H9 (cell line): ENCODE measurements at regions not wholly inside any gene's neighbourhood (a gene's known extent, or its start where the extent isn't known, plus 50 kb on each side); places are given as distances from the start of the nearest gene placed in this dataset.

Experiments
- DNase-seq: peaks from one replicate; pipeline ENCODE4 v3.0.0-alpha.2; 2017
- H2AFZ ChIP-seq: one replicate; pipeline ENCODE4 v1.6.1; 2013; ENCODE audit warnings: mild to moderate bottlenecking, low read length, control low read depth, moderate library complexity
- H2AK5ac ChIP-seq: 2 replicates; pipeline ENCODE4 v1.6.1; 2013; ENCODE audit warnings: low read length, control low read depth, mixed read lengths; ENCODE audit not compliant: insufficient read length
- H2BK120ac ChIP-seq: one replicate; pipeline ENCODE4 v1.6.1; 2013; ENCODE audit warnings: low read depth, mild to moderate bottlenecking, low read length, control low read depth, inconsistent platforms; ENCODE audit not compliant: poor library complexity, severe bottlenecking
- H2BK12ac ChIP-seq: 2 replicates; pipeline ENCODE4 v1.6.1; 2013; ENCODE audit warnings: low read length, control low read depth, mixed read lengths, low read depth; ENCODE audit not compliant: insufficient read length
- H2BK15ac ChIP-seq: 2 replicates; pipeline ENCODE4 v1.6.1; 2013; ENCODE audit warnings: low read depth, low read length, control low read depth
- H2BK20ac ChIP-seq: one replicate; pipeline ENCODE4 v1.6.1; 2013; ENCODE audit warnings: low read depth, mild to moderate bottlenecking, low read length, control low read depth, inconsistent platforms; ENCODE audit not compliant: poor library complexity, severe bottlenecking
- H2BK5ac ChIP-seq: 2 replicates; pipeline ENCODE4 v1.6.1; 2013; ENCODE audit warnings: low read length, control low read depth, mixed read lengths; ENCODE audit not compliant: insufficient read length
- H3K14ac ChIP-seq: 2 replicates; pipeline ENCODE4 v1.6.1; 2013; ENCODE audit warnings: low read length, control low read depth; ENCODE audit not compliant: insufficient read depth
- H3K18ac ChIP-seq: 2 replicates; pipeline ENCODE4 v1.6.1; 2013; ENCODE audit warnings: low read depth, mild to moderate bottlenecking, mixed read lengths, low read length, control low read depth; ENCODE audit not compliant: insufficient read length
- H3K23ac ChIP-seq: 2 replicates; pipeline ENCODE4 v1.6.1; 2013; ENCODE audit warnings: low read length, control low read depth, mixed read lengths, low read depth; ENCODE audit not compliant: insufficient read length
- H3K23me2 ChIP-seq: 2 replicates; pipeline ENCODE4 v1.6.1; 2013; ENCODE audit warnings: low read depth, mild to moderate bottlenecking, mixed read lengths, low read length, control low read depth; ENCODE audit not compliant: insufficient read length, poor library complexity, severe bottlenecking
- H3K27ac ChIP-seq: 2 replicates; pipeline ENCODE4 v1.5.1; 2013; ENCODE audit warnings: low read length, control low read depth, mixed read lengths, low read depth; ENCODE audit not compliant: insufficient read length
- H3K27me3 ChIP-seq: 2 replicates; pipeline ENCODE4 v1.6.1; 2013; ENCODE audit warnings: low read length, control low read depth, inconsistent platforms; ENCODE audit not compliant: insufficient read depth
- H3K4ac ChIP-seq: 2 replicates; pipeline ENCODE4 v1.6.1; 2013; ENCODE audit warnings: low read depth, mild to moderate bottlenecking, control low read depth, inconsistent platforms, low read length, moderate library complexity
- H3K4me1 ChIP-seq: 2 replicates; pipeline ENCODE4 v1.6.1; 2013; ENCODE audit warnings: low read length, control low read depth, inconsistent platforms; ENCODE audit not compliant: insufficient read depth
- H3K4me2 ChIP-seq: 2 replicates; pipeline ENCODE4 v1.6.1; 2013; ENCODE audit warnings: low read length, control low read depth, mixed read lengths; ENCODE audit not compliant: insufficient read length, insufficient read depth
- H3K56ac ChIP-seq: 2 replicates; pipeline ENCODE4 v1.6.1; 2013; ENCODE audit warnings: low read depth, mild to moderate bottlenecking, mixed read lengths, low read length, control low read depth; ENCODE audit not compliant: insufficient read length
- H3K79me1 ChIP-seq: 2 replicates; pipeline ENCODE4 v1.6.1; 2013; ENCODE audit warnings: low read depth, mild to moderate bottlenecking, moderate library complexity, low read length, control low read depth, inconsistent platforms; ENCODE audit not compliant: insufficient read depth, poor library complexity, severe bottlenecking
- H3K79me2 ChIP-seq: 2 replicates; pipeline ENCODE4 v1.6.1; 2013; ENCODE audit warnings: low read length, control low read depth, inconsistent platforms; ENCODE audit not compliant: insufficient read depth
- H3K9ac ChIP-seq: 2 replicates; pipeline ENCODE4 v1.6.1; 2013; ENCODE audit warnings: low read length, control low read depth, mixed read lengths; ENCODE audit not compliant: insufficient read length; ENCODE audit errors: extremely low read depth
- H3K9me3 ChIP-seq: one replicate; pipeline ENCODE4 v1.6.1; 2013; ENCODE audit warnings: low read depth, low read length, inconsistent platforms; ENCODE audit not compliant: control insufficient read depth
- H3T11ph ChIP-seq: one replicate; pipeline ENCODE4 v1.6.1; 2013; ENCODE audit warnings: mild to moderate bottlenecking, low read length, control low read depth, inconsistent platforms
- H4K20me1 ChIP-seq: one replicate; pipeline ENCODE4 v1.6.1; 2013; ENCODE audit not compliant: control insufficient read depth, insufficient read length, insufficient read depth
- H4K5ac ChIP-seq: 2 replicates; pipeline ENCODE4 v1.6.1; 2013; ENCODE audit warnings: low read depth, mild to moderate bottlenecking, mixed read lengths, low read length, control low read depth; ENCODE audit not compliant: insufficient read length
- H4K8ac ChIP-seq: replicated peaks from 2 replicates; pipeline ENCODE4 v1.6.1; 2013; ENCODE audit warnings: low read length, control low read depth, mixed read lengths, low read depth; ENCODE audit not compliant: insufficient read length
- H4K91ac ChIP-seq: 2 replicates; pipeline ENCODE4 v1.6.1; 2013; ENCODE audit warnings: low read depth, mild to moderate bottlenecking, moderate library complexity, mixed read lengths, low read length, control low read depth; ENCODE audit not compliant: insufficient read length
- H3K27ac Mint-ChIP-seq, 3 experiments: 2 replicates in 2 of 3; 3 replicates in 1 of 3; pipeline ENCODE4 v1.8.0; 2020 to 2021; ENCODE audit warnings: mixed read lengths in 3 of 3, mild to moderate bottlenecking in 1 of 3, moderate library complexity in 1 of 3
- H3K27me3 Mint-ChIP-seq: 2 replicates; pipeline ENCODE4 v1.8.0; 2021; ENCODE audit warnings: low read depth, mild to moderate bottlenecking, moderate library complexity, mixed read lengths
- H3K36me3 Mint-ChIP-seq, 3 experiments: 2 replicates in 2 of 3; 3 replicates in 1 of 3; pipeline ENCODE4 v1.8.0; 2020 to 2021; ENCODE audit warnings: low read depth in 3 of 3, mixed read lengths in 3 of 3; ENCODE audit not compliant: insufficient read depth in 1 of 3
- H3K4me1 Mint-ChIP-seq, 2 experiments: 2 replicates each; pipeline ENCODE4 v1.8.0; 2020; ENCODE audit warnings: mixed read lengths in 2 of 2
- H3K4me3 Mint-ChIP-seq, 2 experiments: 2 replicates in 1 of 2; 3 replicates in 1 of 2; pipeline ENCODE4 v1.8.0; 2020 to 2021; ENCODE audit warnings: mild to moderate bottlenecking in 2 of 2, mixed read lengths in 2 of 2, moderate library complexity in 1 of 2
- H3K9me3 Mint-ChIP-seq, 2 experiments: 2 replicates in 1 of 2; 3 replicates in 1 of 2; pipeline ENCODE4 v1.8.0; 2020; ENCODE audit warnings: mild to moderate bottlenecking in 2 of 2, mixed read lengths in 2 of 2, moderate library complexity in 1 of 2
- CTCF ChIP-seq: fragments of 200-600 bp; sonication (generic); conservative IDR thresholded peaks from 3 replicates; pipeline ENCODE4 v1.8.0; 2021; ENCODE audit warnings: antibody characterized with exemption, mild to moderate bottlenecking
- WGBS: extraction: QIAGEN DNeasy Blood & Tissue Kit; methylation state at CpG from one replicate; pipeline ENCODE4 v1.1.7; 2013; ENCODE audit warnings: missing lambda C conversion rate, low lambda C conversion rate, mixed read lengths; ENCODE audit not compliant: insufficient read length; ENCODE audit errors: extremely low coverage; 5-methylcytosine and 5-hydroxymethylcytosine counted together

- Histone ChIP-seq H3K4me1 (no peaks in the 10 kb centered on the region), H2AK5ac (no peak overlapping the region), H4K5ac (no peak overlapping the region), H2BK120ac (no peak overlapping the region), H4K8ac (no peak overlapping the region), H2BK5ac (no peak overlapping the region), H4K20me1 (no peaks in the 10 kb centered on the region), H3K9ac (no peak overlapping the region), H3K23ac (no peak overlapping the region), H3K4me2 (no peak overlapping the region), H3K4ac (no peak overlapping the region), H4K91ac (no peak overlapping the region), H3K56ac (no peak overlapping the region), H2BK20ac (no peak overlapping the region), H3K79me1 (no peaks in the 10 kb centered on the region), H2BK12ac (no peak overlapping the region), H3T11ph (no peak overlapping the region), H2AFZ (no peak overlapping the region), H2BK15ac (no peak overlapping the region), H3K79me2 (no peaks in the 10 kb centered on the region), H3K27me3 (no peaks in the 10 kb centered on the region), H3K23me2 (no peaks in the 10 kb centered on the region), H3K9me3 (no peaks in the 10 kb centered on the region), H3K18ac (no peak overlapping the region), H3K14ac (no peak overlapping the region), H3K27ac (no peak overlapping the region)
- Mint-ChIP-seq H3K27ac (no peak overlapping the region), H3K4me1 (peaks cover 11 to 12% of the 10 kb centered on the region in 2 experiments), H3K9me3 (peaks cover 7 to 9% of the 10 kb centered on the region in 2 experiments; a peak in 4 of 5 replicates), H3K4me3 (no peak overlapping the region), H3K27me3 (peaks cover 2% of the 10 kb centered on the region), H3K36me3 (no peaks in the 10 kb centered on the region)
- no peak for DNase-seq
- no CpG with 5 or more reads among the region's 6 CpGs for WGBS
- TF ChIP-seq CTCF, result no peak
Measured at GRCh38 chr2:3112131-3112530, 265.5 kb downstream of the EIPR1 start.
